K562 (cell line): ENCODE measurements at regions not wholly inside any gene's neighbourhood (a gene's known extent, or its start where the extent isn't known, plus 50 kb on each side); places are given as distances from the start of the nearest gene placed in this dataset.

Source experiments
- ATAC-seq: fragments of 200-7000 bp; cut with Tn5 transposase; 3 replicates; pipeline ENCODE4 v1.9.1; 2020; ENCODE audit warnings: moderate library complexity
- BruUV-seq: library from RNA; stranded (reverse); fragments of 400-500 nt; replicated peaks from 2 replicates; lab custom pipeline; 2021; lab: Mats Ljungman, UMichigan
- CTCF ChIA-PET: fragments of 300-600 bp; formaldehyde crosslinking; extraction: SDS; loops from one replicate; lab custom pipeline; 2021; ENCODE audit warnings: low intra/inter-chr PET ratio; lab: Yijun Ruan, JAX
- POLR2A ChIA-PET: fragments of 300-600, 350-650 bp; sonication (Branson Sonifier 250); formaldehyde crosslinking; extraction: SDS; loops from one replicate; lab custom pipeline; 2021; ENCODE audit warnings: antibody characterized with exemption, inconsistent platforms; lab: Yijun Ruan, JAX
- DNase-seq, 4 experiments: peaks; one replicate each; pipeline versions ENCODE4 v3.0.0 to v3.0.0-alpha.2; 2011 to 2018; ENCODE audit warnings: low spot score in 3 of 4, mixed read lengths in 3 of 4; ENCODE audit errors: extremely low read depth in 1 of 4
- FAIRE-seq: peaks from 2 replicates; lab custom pipeline; 2011; peaks lifted over from hg19 to GRCh38; lab: Jason Lieb, UNC
- H2AFZ ChIP-seq: 2 replicates; pipeline ENCODE4 v1.6.0; 2011; ENCODE audit warnings: low read depth, low read length, control low read depth, inconsistent platforms
- H3K27ac ChIP-seq: fragments of 200-600 bp; 3 replicates; pipeline ENCODE4 v1.8.0; 2011; ENCODE audit warnings: low read depth, mild to moderate bottlenecking, control low read depth, inconsistent platforms, low read length, moderate library complexity, mixed read lengths; ENCODE audit errors: extremely low read depth
- H3K27me3 ChIP-seq, 2 experiments: fragments of 300-600 bp in 1 of 2; 2 replicates in 1 of 2; 3 replicates in 1 of 2; pipeline versions ENCODE4 v1.6.0 to v1.8.0; 2011; ENCODE audit warnings: inconsistent platforms in 2 of 2, low read length in 2 of 2, mild to moderate bottlenecking in 1 of 2, mixed read lengths in 1 of 2, moderate library complexity in 1 of 2; ENCODE audit not compliant: control insufficient read depth in 2 of 2, insufficient read depth in 2 of 2
- H3K36me3 ChIP-seq: fragments of 300-600 bp; 3 replicates; pipeline ENCODE4 v1.8.0; 2011; ENCODE audit warnings: mild to moderate bottlenecking, low read length, inconsistent platforms; ENCODE audit not compliant: control insufficient read depth, insufficient read depth
- H3K4me1 ChIP-seq, 2 experiments: fragments of 200-600 bp in 1 of 2; replicated peaks in 1 of 2; 2 replicates in 1 of 2; 3 replicates in 1 of 2; pipeline versions ENCODE4 v1.5.1 to v1.8.0; 2011; ENCODE audit warnings: inconsistent platforms in 2 of 2, low read length in 2 of 2, mild to moderate bottlenecking in 1 of 2, mixed read lengths in 1 of 2, moderate library complexity in 1 of 2; ENCODE audit not compliant: control insufficient read depth in 2 of 2, insufficient read depth in 2 of 2
- H3K4me2 ChIP-seq: 2 replicates; pipeline ENCODE4 v1.6.1; 2011; ENCODE audit warnings: low read length, control low read depth, inconsistent platforms, mixed read lengths; ENCODE audit not compliant: insufficient read depth
- H3K4me3 ChIP-seq: fragments of 200-600 bp; sonication (generic), shearing (Covaris generic); 2 replicates; pipeline ENCODE4 v1.5.1; 2016; ENCODE audit warnings: control low read depth, inconsistent platforms
- H3K79me2 ChIP-seq: fragments of 200-600 bp; 3 replicates; pipeline ENCODE4 v1.8.0; 2011; ENCODE audit warnings: low read length, inconsistent platforms; ENCODE audit not compliant: control insufficient read depth, insufficient read depth
- H3K9ac ChIP-seq, 2 experiments: 2 replicates each; pipeline versions ENCODE4 v1.6.0 to v1.6.1; 2011; ENCODE audit warnings: low read depth in 2 of 2, low read length in 2 of 2, control low read depth in 1 of 2, inconsistent platforms in 1 of 2, mild to moderate bottlenecking in 1 of 2, mixed read lengths in 1 of 2; ENCODE audit not compliant: insufficient read depth in 1 of 2
- H3K9me1 ChIP-seq: one replicate; pipeline ENCODE4 v1.6.0; 2011; ENCODE audit warnings: inconsistent platforms, mild to moderate bottlenecking, low read length, moderate library complexity; ENCODE audit not compliant: control insufficient read depth, insufficient read depth
- H3K9me3 ChIP-seq: replicated peaks from 2 replicates; pipeline ENCODE4 v1.5.1; 2011; ENCODE audit warnings: low read depth, low read length, inconsistent platforms; ENCODE audit not compliant: control insufficient read depth, insufficient read depth
- H4K20me1 ChIP-seq: replicated peaks from 2 replicates; pipeline ENCODE4 v1.6.1; 2011; ENCODE audit warnings: low read length, inconsistent platforms, mixed read lengths; ENCODE audit not compliant: control insufficient read depth, insufficient read depth
- CCNT2 ChIP-seq: IDR thresholded peaks from 2 replicates; pipeline ENCODE4 v1.6.1; 2011; ENCODE audit warnings: borderline replicate concordance, low read depth, mild to moderate bottlenecking, moderate library complexity, mixed read lengths, low read length; ENCODE audit not compliant: insufficient read length; ENCODE audit errors: extremely low read depth
- COPS2 ChIP-seq: fragments of 450-650 bp; conservative IDR thresholded peaks from 2 replicates; pipeline ENCODE4 v1.6.1; 2016; ENCODE audit warnings: mild to moderate bottlenecking, moderate library complexity
- ESRRA ChIP-seq: fragments of 450-650 bp; IDR thresholded peaks from 2 replicates; pipeline ENCODE4 v1.6.1; 2014; ENCODE audit warnings: low read depth, mild to moderate bottlenecking, moderate library complexity, borderline replicate concordance
- FOXA1 ChIP-seq: fragments of 450-650 bp; IDR thresholded peaks from 2 replicates; pipeline ENCODE4 v1.6.1; 2016; ENCODE audit warnings: mild to moderate bottlenecking, borderline replicate concordance
- HEY1 ChIP-seq: fragments of 250-450 bp; sonication (Bioruptor Pico); IDR thresholded peaks from 2 replicates; pipeline ENCODE4 v1.5.0; 2020; ENCODE audit warnings: mild to moderate bottlenecking, moderate library complexity, borderline replicate concordance
- KAT8 ChIP-seq: fragments of 450-650 bp; IDR thresholded peaks from 2 replicates; pipeline ENCODE4 v1.6.1; 2016; ENCODE audit warnings: low read depth, mild to moderate bottlenecking
- LCOR ChIP-seq: sonication (generic); formaldehyde crosslinking; IDR thresholded peaks from 2 replicates; pipeline ENCODE4 v1.8.0; 2022; ENCODE audit warnings: mild to moderate bottlenecking, missing genetic modification reagents
- MYBL2 ChIP-seq, 2 experiments: fragments of 450-650 bp in 1 of 2; sonication (generic) in 1 of 2; formaldehyde crosslinking in 1 of 2; IDR thresholded peaks; 2 replicates each; pipeline versions ENCODE4 v1.6.1 to v1.8.1; 2017 to 2022; ENCODE audit warnings: borderline replicate concordance in 1 of 2, inconsistent platforms in 1 of 2, low read depth in 1 of 2, mild to moderate bottlenecking in 1 of 2, missing genetic modification reagents in 1 of 2, moderate library complexity in 1 of 2
- NELFE ChIP-seq: IDR thresholded peaks from 2 replicates; pipeline ENCODE4 v1.6.1; 2011; ENCODE audit warnings: mild to moderate bottlenecking; ENCODE audit not compliant: insufficient read depth, insufficient read length
- SLC30A9 ChIP-seq: fragments of 250-450 bp; sonication (Bioruptor Pico); IDR thresholded peaks from 2 replicates; pipeline ENCODE4 v1.8.0; 2022; ENCODE audit warnings: mild to moderate bottlenecking, moderate library complexity
- ZBTB11 ChIP-seq, 3 experiments: fragments of 200-800 bp in 1 of 3; fragments of 250-450 bp in 1 of 3; fragments of 450-650 bp in 1 of 3; sonication (Bioruptor Pico) in 1 of 3; sonication (Bioruptor generic) in 1 of 3; formaldehyde crosslinking in 1 of 3; IDR thresholded peaks; 2 replicates each; pipeline versions ENCODE4 v1.6.1 to v1.8.0; 2016 to 2022; ENCODE audit warnings: mild to moderate bottlenecking in 2 of 3, missing genetic modification characterization in 2 of 3, missing compliant biosample characterization in 1 of 3, moderate library complexity in 1 of 3
- ZMIZ1 ChIP-seq, 2 experiments: fragments of 150-350 bp in 1 of 2; IDR thresholded peaks; 2 replicates each; pipeline ENCODE4 v1.6.1; 2012 to 2016; ENCODE audit warnings: low read depth in 2 of 2, low read length in 2 of 2, mild to moderate bottlenecking in 1 of 2, moderate library complexity in 1 of 2
- ZNF174 ChIP-seq: fragments of 250-450 bp; sonication (Bioruptor Pico); IDR thresholded peaks from 2 replicates; pipeline ENCODE4 v1.4.0; 2020; ENCODE audit warnings: mild to moderate bottlenecking
- ZNF449 ChIP-seq: fragments of 250-450 bp; sonication (Bioruptor Pico); IDR thresholded peaks from 2 replicates; pipeline ENCODE4 v1.8.0; 2022; ENCODE audit warnings: moderate library complexity, mild to moderate bottlenecking, inconsistent platforms
- WGBS: fragments of 100-300 bp; shearing (Covaris generic); methylation state at CpG from one replicate; pipeline ENCODE4 v1.1.6; 2016; ENCODE audit warnings: low coverage, mixed read lengths; ENCODE audit not compliant: insufficient coverage; ENCODE audit errors: missing lambda C conversion rate; 5-methylcytosine and 5-hydroxymethylcytosine counted together
- in situ Hi-C: fragments of 300-500 bp; cut with MboI; formaldehyde crosslinking; loops from 4 replicates; pipeline ENCODE4 v1.15.0; 2018; ENCODE audit warnings: inconsistent platforms, mixed read lengths
- intact Hi-C: fragments of 100-400 bp; cut with micrococcal nuclease; formaldehyde crosslinking; loops from 2 replicates; pipeline ENCODE4 v1.14.2; 2022

GRCh38 chr11:130531061-130531460 is 82.6 kb downstream of the ADAMTS15 start:
- Histone ChIP-seq H3K9ac (no peak overlapping the region), H3K27ac (no peak overlapping the region), H2AFZ (no peak overlapping the region), H3K36me3 (no peaks in the 10 kb centered on the region), H3K9me1 (no peaks in the 10 kb centered on the region), H3K79me2 (no peaks in the 10 kb centered on the region), H3K4me2 (no peak overlapping the region), H4K20me1 (no peaks in the 10 kb centered on the region; the same call in 1 of the 2 replicates), H3K4me3 (no peak overlapping the region), H3K4me1 (no peaks in the 10 kb centered on the region), H3K9me3 (no peaks in the 10 kb centered on the region), H3K27me3 (peaks cover 8 to 34% of the 10 kb centered on the region in 2 experiments; a peak in 4 of 5 replicates)
- intact Hi-C loops, result no loop called here
- POLR2A ChIA-PET, result no interaction called here
- CTCF ChIA-PET, result no interaction called here
- no peak for DNase-seq
- 0% methylated on average over 2 of the region's 2 CpGs for WGBS
- ATAC-seq, result 0 out of 3 replicates have a peak, but pooled peaks have one; percentile 28
- BruUV-seq, result no TSS peak
- in situ Hi-C loops, result no loop called here
- FAIRE-seq, result no peak
- TF ChIP-seq CCNT2 (no peak), MYBL2 (IDR thresholded peaks at IDR 0.05; ENCODE audit: low read depth) (no peak), MYBL2 (CRISPR knock-in tag; IDR thresholded peaks at IDR 0.05; ENCODE audit: borderline replicate concordance) (no peak), COPS2 (no peak), HEY1 (no peak), ESRRA (no peak), SLC30A9 (CRISPR knock-in tag) (no peak), ZBTB11 (CRISPR knock-in tag; IDR thresholded peaks at IDR 0.05) (no peak), FOXA1 (no peak), LCOR (CRISPR knock-in tag) (no peak), KAT8 (no peak), ZNF449 (CRISPR knock-in tag) (no peak), ZMIZ1 (IDR thresholded peaks at IDR 0.05; ENCODE audit: low read depth in 2 of 2, low read length in 2 of 2) (no peak), ZNF174 (CRISPR knock-in tag) (no peak), NELFE (no peak)
